Upper lobe of left lung (tissue), 4 donors: ENCODE measurements at regions not wholly inside any gene's neighbourhood (a gene's known extent, or its start where the extent isn't known, plus 50 kb on each side); places are given as distances from the start of the nearest gene placed in this dataset.

ENCODE experiments used
- CTCF ChIP-seq, 6 experiments: fragments of 450-650 bp in 4 of 6; fragments of 200-600 bp in 2 of 6; sonication (generic) in 2 of 6; IDR thresholded peaks; one replicate each; pipeline ENCODE4 v1.5.1; 2016 to 2019; ENCODE audit warnings: antibody characterized with exemption in 6 of 6
- POLR2AphosphoS5 ChIP-seq, 2 donors: sonication (generic); formaldehyde crosslinking; IDR thresholded peaks; one replicate each; pipeline ENCODE4 v1.5.1; 2017; ENCODE audit warnings: antibody characterized with exemption in 2 of 2

GRCh38 chr15:91407269-91407889 is 307.3 kb downstream of the SV2B start:
- no peak for TF ChIP-seq CTCF (IDR thresholded peaks at IDR 0.05)
- TF ChIP-seq POLR2AphosphoS5 (IDR thresholded peaks at IDR 0.05) = no peak
